ENCODE measurements at regions not wholly inside any gene's neighbourhood (a gene's known extent, or its start where the extent isn't known, plus 50 kb on each side); places are given as distances from the start of the nearest gene placed in this dataset.
A peak's percentile ranks its signal among the peaks of the same experiment; 100 is the strongest.

GRCh38 chr3:94179059-94179458 is 116.2 kb downstream of the NSUN3 start:
- H3K27ac ChIP-seq = no peak overlapping the region
- no peak for DNase-seq (ENCODE audit: low read depth, low spot score)

DNA sequence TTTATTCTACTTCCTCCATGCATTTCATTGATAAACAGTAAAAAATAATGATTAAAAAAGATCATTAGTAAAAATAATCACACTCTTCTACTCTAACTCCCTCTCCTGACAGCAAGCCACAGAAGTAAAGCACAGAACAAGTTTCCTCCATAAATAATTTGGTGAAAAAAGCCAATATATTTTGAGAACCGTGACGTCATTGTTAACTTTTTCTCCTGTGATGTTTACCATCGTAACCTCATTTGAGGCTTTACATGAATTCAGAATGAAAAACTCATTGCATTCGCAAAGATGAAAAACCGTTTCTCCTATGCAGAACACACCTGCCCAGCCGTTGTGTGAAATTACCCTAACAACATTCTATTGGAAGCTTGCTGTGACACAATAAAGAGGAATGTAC is 120.7 kb downstream of the NSUN3 start:
- DNase-seq (ENCODE audit: low read depth, low spot score) = no peak
- H3K27ac ChIP-seq = no peak overlapping the region

- no peak for DNase-seq (ENCODE audit: low read depth, low spot score)
- peak overlapping the region; percentile 23 for H3K27ac ChIP-seq
These were observed 121.9 kb downstream of the NSUN3 start for GRCh38 chr3:94184781-94185180.

- no peak for DNase-seq (ENCODE audit: low read depth, low spot score)
- no peak overlapping the region for H3K27ac ChIP-seq
These were observed 122.9 kb downstream of the NSUN3 start for GRCh38 chr3:94185753-94186152.

- DNase-seq (ENCODE audit: low read depth, low spot score) = no peak
- H3K27ac ChIP-seq = no peak overlapping the region
These were observed 124.8 kb downstream of the NSUN3 start for GRCh38 chr3:94187697-94188096.

DNA sequence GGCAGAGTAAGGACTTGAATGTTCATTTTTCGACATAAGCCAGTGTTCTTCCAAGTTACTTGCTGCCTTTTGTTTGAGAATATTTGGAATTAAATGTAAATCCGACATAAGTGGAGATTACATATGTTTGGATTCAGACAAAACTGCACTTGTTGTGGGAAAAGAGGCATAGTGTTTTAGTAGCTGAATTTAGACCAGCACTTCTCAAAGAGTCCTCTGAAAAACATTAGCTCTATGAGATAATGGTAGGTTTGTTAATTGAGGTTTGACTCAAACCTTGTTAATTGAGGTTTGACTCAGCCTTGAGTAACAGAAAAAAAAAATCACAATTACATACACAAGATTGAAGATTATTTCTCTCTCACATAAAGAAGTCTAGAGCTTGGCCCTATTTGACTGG is 132.5 kb downstream of the NSUN3 start:
- H3K27ac ChIP-seq = no peak overlapping the region
- DNase-seq (ENCODE audit: low read depth, low spot score) = no peak

DNA sequence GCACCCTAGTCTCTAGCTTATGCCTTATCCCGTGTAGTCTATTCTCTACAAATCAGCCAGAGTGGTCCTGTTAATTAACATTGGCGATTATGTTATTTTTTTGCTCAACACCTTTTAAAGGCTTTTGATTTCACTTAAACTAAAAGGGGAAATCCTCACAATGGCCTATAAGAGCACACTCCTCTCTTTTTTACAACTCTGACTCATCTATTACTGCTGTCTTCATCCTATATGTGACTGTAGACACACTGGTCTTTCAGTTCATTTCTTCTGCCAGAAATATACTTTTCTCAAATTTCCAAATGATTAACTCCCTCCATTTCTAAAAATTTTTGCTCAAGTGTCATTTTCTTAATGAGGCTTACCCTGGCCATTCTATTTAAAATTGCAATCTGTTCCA is 143.4 kb downstream of the NSUN3 start:
- DNase-seq (ENCODE audit: low read depth, low spot score) = no peak
- H3K27ac ChIP-seq = no peak overlapping the region

GRCh38 chr3:94210256-94210655 is 147.4 kb downstream of the NSUN3 start:
- no peak overlapping the region for H3K27ac ChIP-seq
- DNase-seq (ENCODE audit: low read depth, low spot score) = no peak

DNA sequence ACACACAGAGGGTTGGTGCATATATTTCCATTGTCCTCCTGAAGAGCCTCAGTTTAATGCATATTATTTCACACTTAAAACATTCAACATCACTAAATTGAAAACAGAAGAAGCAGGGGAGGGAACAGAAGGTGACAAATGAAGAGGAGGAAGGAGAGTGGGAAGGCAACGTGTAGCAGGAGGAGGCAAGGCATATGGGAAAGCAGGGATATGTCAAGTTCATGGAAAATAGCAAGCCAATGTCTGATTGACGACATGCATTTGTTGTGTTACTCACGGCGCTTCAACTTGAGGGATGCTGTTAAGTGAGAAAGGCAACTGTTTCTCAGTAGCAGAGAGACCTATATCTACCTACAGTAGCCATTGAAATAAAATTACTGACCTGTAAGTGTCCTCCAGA is 154.5 kb downstream of the NSUN3 start:
- H3K27ac ChIP-seq = no peak overlapping the region
- DNase-seq (ENCODE audit: low read depth, low spot score) = no peak

DNA sequence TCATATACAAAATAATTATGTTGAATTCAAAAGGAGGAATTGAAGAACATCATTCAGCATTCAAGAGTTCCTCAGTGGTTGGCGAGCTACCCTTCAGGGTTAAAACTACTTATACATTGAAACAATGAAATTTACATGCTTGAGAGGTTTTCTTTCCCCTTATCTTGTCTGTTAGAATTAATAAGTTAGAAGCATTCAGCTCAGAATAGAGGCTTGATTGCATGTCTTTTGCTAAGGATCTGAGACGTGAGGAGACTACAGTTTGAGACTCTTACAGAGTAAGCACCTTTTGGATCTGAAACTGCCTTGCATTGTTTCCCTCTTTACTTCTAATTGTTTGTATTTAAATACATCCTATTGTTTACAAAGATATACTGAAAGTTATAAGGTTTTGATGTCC is 157.6 kb downstream of the NSUN3 start:
- DNase-seq (ENCODE audit: low read depth, low spot score) = no peak
- no peak overlapping the region for H3K27ac ChIP-seq

DNA sequence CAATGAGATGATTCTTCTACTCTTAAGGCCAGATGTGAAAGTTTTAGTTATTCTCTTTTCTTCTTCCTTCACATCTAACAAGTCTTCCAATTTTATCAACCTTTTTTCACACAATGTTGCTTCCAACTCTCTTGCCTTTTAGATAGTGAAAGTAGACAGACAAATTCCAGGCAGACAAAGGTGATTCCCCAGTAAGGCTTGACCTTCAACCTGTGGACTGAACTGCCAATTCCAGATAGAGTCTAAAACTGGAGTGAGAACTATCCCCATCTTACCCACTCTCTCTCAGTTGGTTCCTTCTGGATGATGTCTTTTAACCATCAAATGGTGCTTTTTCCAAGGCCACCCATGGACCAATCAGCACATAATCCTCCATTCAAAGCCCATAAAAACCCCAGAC is 159.0 kb downstream of the NSUN3 start:
- H3K27ac ChIP-seq = no peak overlapping the region
- no peak for DNase-seq (ENCODE audit: low read depth, low spot score)

DNA sequence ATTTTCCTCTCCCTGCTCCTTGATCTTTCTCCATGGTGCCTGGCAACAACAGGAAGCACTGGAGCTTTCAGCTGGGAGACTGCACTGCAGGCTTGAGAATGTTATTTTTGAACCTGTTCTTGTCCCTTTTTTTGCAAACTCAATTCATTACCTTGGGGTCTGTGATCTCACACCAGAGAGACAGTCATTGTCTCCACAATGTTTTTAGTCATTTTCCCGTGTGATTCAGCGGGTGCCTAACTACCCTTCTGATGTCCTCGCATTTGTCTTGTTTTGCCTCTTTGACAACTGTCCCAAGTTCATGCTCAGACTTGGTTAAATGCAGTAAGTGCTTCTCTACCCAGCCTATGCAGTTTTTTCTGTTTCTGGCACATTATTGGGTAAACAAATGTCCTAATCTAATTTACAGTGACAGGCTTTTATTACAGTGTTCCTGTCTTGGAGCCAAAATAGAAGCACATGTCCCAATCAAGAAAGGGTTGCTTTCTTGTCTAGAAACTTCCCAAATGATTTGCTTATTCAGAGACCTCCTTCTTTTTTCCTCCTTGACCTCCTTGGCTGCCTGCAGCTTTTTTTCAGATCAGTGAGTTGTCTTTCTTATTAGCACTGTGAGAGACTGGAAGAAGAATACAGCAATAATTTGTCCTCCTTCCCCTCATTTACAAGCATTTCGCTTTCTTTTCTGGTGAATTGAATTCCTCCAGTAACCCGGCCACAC is 162.4 kb downstream of the NSUN3 start:
- no peak for DNase-seq (ENCODE audit: low read depth, low spot score)
- H3K27ac ChIP-seq = peak overlapping the region; percentile 85

- DNase-seq (ENCODE audit: low read depth, low spot score) = peak; percentile 69
- peak overlapping the region; percentile 85 for H3K27ac ChIP-seq
These were observed 163.2 kb downstream of the NSUN3 start for GRCh38 chr3:94226078-94226477.

GRCh38 chr3:94232921-94233320 is 170.1 kb downstream of the NSUN3 start:
- no peak overlapping the region for H3K27ac ChIP-seq
- no peak for DNase-seq (ENCODE audit: low read depth, low spot score)

GRCh38 chr3:94234177-94234788 is 171.4 kb downstream of the NSUN3 start:
- no peak for DNase-seq (ENCODE audit: low read depth, low spot score)
- no peak overlapping the region for H3K27ac ChIP-seq

DNA sequence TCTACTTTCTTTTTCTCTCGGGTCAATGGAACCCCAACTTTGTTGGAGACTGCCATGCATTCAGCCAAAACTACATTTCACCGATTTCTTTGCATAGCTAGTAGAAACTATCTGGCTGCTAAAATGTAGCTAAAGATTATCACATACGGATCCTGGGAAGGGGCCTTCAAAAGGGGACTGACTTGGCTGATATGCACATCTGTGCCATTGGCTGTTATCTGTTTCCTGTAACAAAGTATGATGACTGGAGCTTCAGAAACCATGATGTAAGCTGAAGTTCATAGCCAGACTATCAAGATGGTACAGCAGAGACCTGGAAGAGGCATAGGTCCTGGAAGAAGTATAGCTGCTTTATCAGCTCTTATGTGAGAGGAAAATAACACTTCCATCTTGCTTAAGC is 179.1 kb downstream of the NSUN3 start:
- DNase-seq (ENCODE audit: low read depth, low spot score) = no peak
- H3K27ac ChIP-seq = no peak overlapping the region

GRCh38 chr3:94246171-94246570 is 183.3 kb downstream of the NSUN3 start:
- no peak for DNase-seq (ENCODE audit: low read depth, low spot score)
- no peak overlapping the region for H3K27ac ChIP-seq

- no peak overlapping the region for H3K27ac ChIP-seq
These were observed 185.2 kb downstream of the NSUN3 start for GRCh38 chr3:94248042-94248441.

GRCh38 chr3:94249491-94250079 is 186.7 kb downstream of the NSUN3 start:
- DNase-seq (ENCODE audit: low read depth, low spot score) = no peak
- no peak overlapping the region for H3K27ac ChIP-seq

More at GRCh38 chr3:94248042-94248441, 185.2 kb downstream of the NSUN3 start:
- DNase-seq (ENCODE audit: low read depth, low spot score) = no peak

GRCh38 chr3:94251566-94251965 is 188.7 kb downstream of the NSUN3 start:
- H3K27ac ChIP-seq = no peak overlapping the region
- no peak for DNase-seq (ENCODE audit: low read depth, low spot score)

DNA sequence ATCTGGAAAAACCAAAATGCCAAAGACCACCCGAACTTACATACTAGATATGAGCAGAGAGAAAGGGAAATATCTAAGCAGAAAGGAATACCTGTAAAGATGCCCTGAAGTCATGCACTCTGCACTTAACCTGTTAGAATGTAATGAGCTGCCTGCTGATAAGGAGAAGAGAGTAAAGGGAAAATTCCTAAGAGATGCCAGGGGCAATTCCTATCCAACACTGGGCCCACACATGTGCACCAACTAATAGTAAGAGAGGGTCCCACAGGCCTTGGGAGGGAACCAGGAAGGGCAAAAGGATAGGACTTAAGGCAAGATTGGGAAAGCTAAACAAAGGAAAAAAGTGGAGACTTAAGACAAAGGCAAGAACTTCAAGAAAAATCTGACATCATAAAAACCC is 189.5 kb downstream of the NSUN3 start:
- no peak overlapping the region for H3K27ac ChIP-seq
- DNase-seq (ENCODE audit: low read depth, low spot score) = no peak
